IPS-18a (cell line): ENCODE measurements at regions not wholly inside any gene's neighbourhood (a gene's known extent, or its start where the extent isn't known, plus 50 kb on each side); places are given as distances from the start of the nearest gene placed in this dataset.
"Not testable (repeated sequence)": the region's sequence is repeated elsewhere in the genome, so short reads cannot be mapped to it uniquely, and the experiment has no call there.

ENCODE experiments used
- H3K27ac ChIP-seq: one replicate; pipeline ENCODE4 v1.5.1; 2013; ENCODE audit warnings: low read length
- H3K27me3 ChIP-seq: one replicate; pipeline ENCODE4 v1.6.1; 2013; ENCODE audit warnings: mild to moderate bottlenecking, low read length; ENCODE audit not compliant: control insufficient read depth, insufficient read depth
- H3K36me3 ChIP-seq: one replicate; pipeline ENCODE4 v1.6.1; 2013; ENCODE audit warnings: low read depth, low read length; ENCODE audit not compliant: control insufficient read depth
- H3K4me1 ChIP-seq: one replicate; pipeline ENCODE4 v1.6.1; 2013; ENCODE audit warnings: low read depth, low read length; ENCODE audit not compliant: control insufficient read depth
- H3K4me3 ChIP-seq: one replicate; pipeline ENCODE4 v1.5.1; 2013; ENCODE audit warnings: low read length
- H3K9ac ChIP-seq: one replicate; pipeline ENCODE4 v1.6.1; 2013; ENCODE audit warnings: mild to moderate bottlenecking, low read length, moderate library complexity
- H3K9me3 ChIP-seq: one replicate; pipeline ENCODE4 v1.6.1; 2013; ENCODE audit warnings: low read depth, low read length; ENCODE audit not compliant: control insufficient read depth

GRCh38 chr11:87462171-87462570 lies 424.4 kb downstream of the TMEM135 start:
- Histone ChIP-seq H3K27me3 (no peaks in the 10 kb centered on the region), H3K27ac (no peak overlapping the region), H3K4me1 (no peaks in the 10 kb centered on the region), H3K9ac (no peak overlapping the region), H3K36me3 (no peaks in the 10 kb centered on the region), H3K4me3 (no peak overlapping the region), H3K9me3 (no peaks in the 10 kb centered on the region)

GRCh38 chr11:87460842-87461637 lies 423.3 kb downstream of the TMEM135 start:
- Histone ChIP-seq H3K4me3 (no peak overlapping the region), H3K27ac (no peak overlapping the region), H3K9ac (no peak overlapping the region), H3K36me3 (no peaks in the 10 kb centered on the region), H3K4me1 (no peaks in the 10 kb centered on the region), H3K9me3 (no peaks in the 10 kb centered on the region), H3K27me3 (no peaks in the 10 kb centered on the region)

- no peak overlapping the region for H3K4me3 ChIP-seq
- H3K27ac ChIP-seq = no peak overlapping the region
- no peaks in the 10 kb centered on the region for H3K9me3 ChIP-seq
- no peaks in the 10 kb centered on the region for H3K36me3 ChIP-seq
- no peaks in the 10 kb centered on the region for H3K4me1 ChIP-seq
- H3K9ac ChIP-seq = no peak overlapping the region
- no peaks in the 10 kb centered on the region for H3K27me3 ChIP-seq
These were observed 422.5 kb downstream of the TMEM135 start for GRCh38 chr11:87460279-87460678.

- H3K4me3 ChIP-seq = no peak overlapping the region
- H3K4me1 ChIP-seq = no peaks in the 10 kb centered on the region
- H3K27me3 ChIP-seq = no peaks in the 10 kb centered on the region
- no peak overlapping the region for H3K9ac ChIP-seq
- H3K9me3 ChIP-seq = no peaks in the 10 kb centered on the region
- no peak overlapping the region for H3K27ac ChIP-seq
- no peaks in the 10 kb centered on the region for H3K36me3 ChIP-seq
These were observed 421.6 kb downstream of the TMEM135 start for GRCh38 chr11:87459351-87459750.

- no peaks in the 10 kb centered on the region for H3K36me3 ChIP-seq
- H3K9ac ChIP-seq = no peak overlapping the region
- no peak overlapping the region for H3K4me3 ChIP-seq
- no peaks in the 10 kb centered on the region for H3K4me1 ChIP-seq
- no peaks in the 10 kb centered on the region for H3K9me3 ChIP-seq
- no peak overlapping the region for H3K27ac ChIP-seq
- no peaks in the 10 kb centered on the region for H3K27me3 ChIP-seq
These were observed 418.8 kb downstream of the TMEM135 start for GRCh38 chr11:87456499-87456898.

- Histone ChIP-seq H3K9ac (no peak overlapping the region), H3K4me1 (no peaks in the 10 kb centered on the region), H3K36me3 (no peaks in the 10 kb centered on the region), H3K27ac (no peak overlapping the region), H3K9me3 (no peaks in the 10 kb centered on the region), H3K27me3 (no peaks in the 10 kb centered on the region), H3K4me3 (no peak overlapping the region)
These were observed 417.4 kb downstream of the TMEM135 start for GRCh38 chr11:87455180-87455579.

- Histone ChIP-seq H3K9ac (no peak overlapping the region), H3K27ac (no peak overlapping the region), H3K4me1 (no peaks in the 10 kb centered on the region), H3K4me3 (no peak overlapping the region), H3K27me3 (no peaks in the 10 kb centered on the region), H3K9me3 (no peaks in the 10 kb centered on the region), H3K36me3 (no peaks in the 10 kb centered on the region)
These were observed 416.5 kb downstream of the TMEM135 start for GRCh38 chr11:87454241-87454640.

- no peaks in the 10 kb centered on the region for H3K9me3 ChIP-seq
- H3K27ac ChIP-seq = no peak overlapping the region
- no peaks in the 10 kb centered on the region for H3K36me3 ChIP-seq
- no peaks in the 10 kb centered on the region for H3K4me1 ChIP-seq
- no peak overlapping the region for H3K9ac ChIP-seq
- no peaks in the 10 kb centered on the region for H3K27me3 ChIP-seq
- H3K4me3 ChIP-seq = no peak overlapping the region
These were observed 415.9 kb downstream of the TMEM135 start for GRCh38 chr11:87453531-87454089.

- H3K36me3 ChIP-seq, H3K4me1 ChIP-seq, H3K27ac ChIP-seq, H3K4me3 ChIP-seq, H3K27me3 ChIP-seq, H3K9ac ChIP-seq, H3K9me3 ChIP-seq: not testable (repeated sequence)
These were observed 414.3 kb downstream of the TMEM135 start for GRCh38 chr11:87452025-87452424.

GRCh38 chr11:87451395-87451794 lies 413.7 kb downstream of the TMEM135 start:
- Histone ChIP-seq H3K27ac (no peak overlapping the region), H3K4me3 (no peak overlapping the region), H3K9me3 (no peaks in the 10 kb centered on the region), H3K4me1 (no peaks in the 10 kb centered on the region), H3K36me3 (no peaks in the 10 kb centered on the region), H3K27me3 (no peaks in the 10 kb centered on the region), H3K9ac (no peak overlapping the region)

- Histone ChIP-seq H3K4me3 (no peak overlapping the region), H3K9ac (no peak overlapping the region), H3K27me3 (no peaks in the 10 kb centered on the region), H3K4me1 (no peaks in the 10 kb centered on the region), H3K27ac (no peak overlapping the region), H3K36me3 (no peaks in the 10 kb centered on the region), H3K9me3 (no peaks in the 10 kb centered on the region)
These were observed 409.9 kb downstream of the TMEM135 start for GRCh38 chr11:87447606-87448005.

- no peaks in the 10 kb centered on the region for H3K4me1 ChIP-seq
- H3K27ac ChIP-seq = no peak overlapping the region
- no peaks in the 10 kb centered on the region for H3K36me3 ChIP-seq
- H3K27me3 ChIP-seq = no peaks in the 10 kb centered on the region
- H3K9ac ChIP-seq = no peak overlapping the region
- H3K9me3 ChIP-seq = no peaks in the 10 kb centered on the region
- no peak overlapping the region for H3K4me3 ChIP-seq
These were observed 407.3 kb downstream of the TMEM135 start for GRCh38 chr11:87444993-87445392.
